IPS DF 6.9 (cell line): ENCODE measurements at regions not wholly inside any gene's neighbourhood (a gene's known extent, or its start where the extent isn't known, plus 50 kb on each side); places are given as distances from the start of the nearest gene placed in this dataset.

Source experiments
- DNase-seq: peaks from one replicate; pipeline ENCODE4 v3.0.0-alpha.2; 2013; ENCODE audit warnings: low read depth, low spot score
- H3K27ac ChIP-seq: one replicate; pipeline ENCODE4 v1.5.1; 2013; ENCODE audit warnings: low read length, control low read depth
- H3K27me3 ChIP-seq: 2 replicates; pipeline ENCODE4 v1.6.1; 2013; ENCODE audit warnings: mild to moderate bottlenecking, low read length; ENCODE audit not compliant: control insufficient read depth, insufficient read depth
- H3K36me3 ChIP-seq: 2 replicates; pipeline ENCODE4 v1.6.1; 2013; ENCODE audit warnings: low read length; ENCODE audit not compliant: control insufficient read depth, insufficient read depth
- H3K4me1 ChIP-seq: 2 replicates; pipeline ENCODE4 v1.6.1; 2013; ENCODE audit warnings: low read length; ENCODE audit not compliant: control insufficient read depth, insufficient read depth
- H3K4me3 ChIP-seq: 2 replicates; pipeline ENCODE4 v1.5.1; 2013; ENCODE audit warnings: mild to moderate bottlenecking, low read length
- H3K9me3 ChIP-seq: 2 replicates; pipeline ENCODE4 v1.6.1; 2013; ENCODE audit warnings: low read length, inconsistent platforms; ENCODE audit not compliant: control insufficient read depth, insufficient read depth
- WGBS: extraction: QIAGEN DNeasy Blood & Tissue Kit; methylation state at CpG from one replicate; pipeline ENCODE4 v1.1.7; 2013; ENCODE audit warnings: mixed read lengths, missing lambda C conversion rate; ENCODE audit not compliant: insufficient read length, insufficient coverage; 5-methylcytosine and 5-hydroxymethylcytosine counted together

- Histone ChIP-seq H3K27me3 (no peaks in the 10 kb centered on the region), H3K4me1 (no peaks in the 10 kb centered on the region), H3K9me3 (no peaks in the 10 kb centered on the region), H3K4me3 (no peak overlapping the region), H3K36me3 (no peaks in the 10 kb centered on the region), H3K27ac (no peak overlapping the region)
- WGBS: no CpG with 5 or more reads among the region's 26 CpGs
- DNase-seq: no peak
Observed at GRCh38 chr22:44577391-44578109, 79.5 kb upstream of the RTL6 start.

GRCh38 chr22:44576311-44577260, 78.6 kb upstream of the RTL6 start:
- H3K4me1 ChIP-seq: no peaks in the 10 kb centered on the region
- no peaks in the 10 kb centered on the region for H3K36me3 ChIP-seq
- no peaks in the 10 kb centered on the region for H3K9me3 ChIP-seq
- H3K27me3 ChIP-seq: no peaks in the 10 kb centered on the region
- no CpG with 5 or more reads among the region's 15 CpGs for WGBS
- no peak overlapping the region for H3K4me3 ChIP-seq
- no peak overlapping the region for H3K27ac ChIP-seq
- no peak for DNase-seq

- no peaks in the 10 kb centered on the region for H3K4me1 ChIP-seq
- no peaks in the 10 kb centered on the region for H3K27me3 ChIP-seq
- no peak for DNase-seq
- H3K4me3 ChIP-seq: no peak overlapping the region
- no peaks in the 10 kb centered on the region for H3K9me3 ChIP-seq
- H3K36me3 ChIP-seq: no peaks in the 10 kb centered on the region
- no peak overlapping the region for H3K27ac ChIP-seq
- no CpG with 5 or more reads among the region's 7 CpGs for WGBS
Observed at GRCh38 chr22:44575381-44576268, 77.6 kb upstream of the RTL6 start.

- DNase-seq: no peak
- Histone ChIP-seq H3K9me3 (no peaks in the 10 kb centered on the region), H3K27me3 (no peaks in the 10 kb centered on the region), H3K4me1 (no peaks in the 10 kb centered on the region), H3K4me3 (no peak overlapping the region), H3K27ac (no peak overlapping the region), H3K36me3 (no peaks in the 10 kb centered on the region)
- no CpG with 5 or more reads among the region's 17 CpGs for WGBS
Observed at GRCh38 chr22:44574640-44575380, 76.8 kb upstream of the RTL6 start.

- Histone ChIP-seq H3K4me1 (no peaks in the 10 kb centered on the region), H3K27ac (no peak overlapping the region), H3K9me3 (no peaks in the 10 kb centered on the region), H3K4me3 (no peak overlapping the region), H3K36me3 (no peaks in the 10 kb centered on the region), H3K27me3 (no peaks in the 10 kb centered on the region)
- no CpG with 5 or more reads among the region's 10 CpGs for WGBS
- DNase-seq: no peak
Observed at GRCh38 chr22:44574057-44574639, 76.1 kb upstream of the RTL6 start.

- Histone ChIP-seq H3K27me3 (no peaks in the 10 kb centered on the region), H3K9me3 (no peaks in the 10 kb centered on the region), H3K4me1 (no peaks in the 10 kb centered on the region), H3K4me3 (no peak overlapping the region), H3K27ac (no peak overlapping the region), H3K36me3 (no peaks in the 10 kb centered on the region)
- WGBS: no CpG with 5 or more reads among the region's 4 CpGs
- no peak for DNase-seq
Observed at GRCh38 chr22:44573451-44573850, 75.4 kb upstream of the RTL6 start.

GRCh38 chr22:44572414-44573207, 74.6 kb upstream of the RTL6 start:
- no CpG with 5 or more reads among the region's 14 CpGs for WGBS
- no peak for DNase-seq
- H3K9me3 ChIP-seq: no peaks in the 10 kb centered on the region
- no peaks in the 10 kb centered on the region for H3K27me3 ChIP-seq
- no peak overlapping the region for H3K4me3 ChIP-seq
- no peaks in the 10 kb centered on the region for H3K36me3 ChIP-seq
- H3K27ac ChIP-seq: no peak overlapping the region
- no peaks in the 10 kb centered on the region for H3K4me1 ChIP-seq

GRCh38 chr22:44571566-44572413, 73.8 kb upstream of the RTL6 start:
- Histone ChIP-seq H3K27me3 (no peaks in the 10 kb centered on the region), H3K27ac (no peak overlapping the region), H3K9me3 (no peaks in the 10 kb centered on the region), H3K4me1 (no peaks in the 10 kb centered on the region; the same call in 1 of the 2 replicates), H3K36me3 (no peaks in the 10 kb centered on the region), H3K4me3 (no peak overlapping the region)
- DNase-seq: no peak
- no CpG with 5 or more reads among the region's 29 CpGs for WGBS
